Activated CD4-positive, alpha-beta T cell treated with anti-CD3 and anti-CD28 coated beads, Interleukin-2, amount 10 ng/mL, durations not matched to agents 24 days and 14 days (primary cell): ENCODE measurements at regions not wholly inside any gene's neighbourhood (a gene's known extent, or its start where the extent isn't known, plus 50 kb on each side); places are given as distances from the start of the nearest gene placed in this dataset.

Source experiments
- DNase-seq: peaks from one replicate; pipeline ENCODE4 v3.0.0; 2022
- H3K27ac Mint-ChIP-seq: one replicate; pipeline ENCODE4 v1.8.0; 2022; ENCODE audit warnings: mild to moderate bottlenecking, mixed read lengths
- H3K27me3 Mint-ChIP-seq: one replicate; pipeline ENCODE4 v1.8.0; 2022; ENCODE audit warnings: mixed read lengths
- H3K36me3 Mint-ChIP-seq: one replicate; pipeline ENCODE4 v1.8.0; 2022; ENCODE audit warnings: low read depth, mild to moderate bottlenecking, mixed read lengths
- H3K4me1 Mint-ChIP-seq: one replicate; pipeline ENCODE4 v1.8.0; 2021; ENCODE audit warnings: mixed read lengths
- H3K4me3 Mint-ChIP-seq: one replicate; pipeline ENCODE4 v1.8.0; 2022; ENCODE audit warnings: mild to moderate bottlenecking, moderate library complexity, mixed read lengths
- H3K9me3 Mint-ChIP-seq: one replicate; pipeline ENCODE4 v1.8.0; 2021; ENCODE audit warnings: mixed read lengths
- intact Hi-C: fragments of 100-400 bp; cut with micrococcal nuclease; formaldehyde crosslinking; loops from one replicate; pipeline ENCODE4 v1.15.1; 2023

- Mint-ChIP-seq H3K27ac (no peak overlapping the region), H3K4me3 (no peak overlapping the region), H3K27me3 (no peaks in the 10 kb centered on the region), H3K4me1 (peaks cover 4% of the 10 kb centered on the region), H3K36me3 (no peaks in the 10 kb centered on the region), H3K9me3 (peaks cover 5% of the 10 kb centered on the region)
- no peak for DNase-seq
- intact Hi-C loops: no loop called here
Observed at GRCh38 chrY:12610861-12611260, 90.2 kb upstream of the USP9Y start.

GRCh38 chrY:12615733-12616446 lies 85.1 kb upstream of the USP9Y start:
- peaks cover 5% of the 10 kb centered on the region for H3K9me3 Mint-ChIP-seq
- no peak for DNase-seq
- no peak overlapping the region for H3K27ac Mint-ChIP-seq
- intact Hi-C loops: no loop called here
- no peaks in the 10 kb centered on the region for H3K27me3 Mint-ChIP-seq
- no peak overlapping the region for H3K4me3 Mint-ChIP-seq
- peaks cover 4% of the 10 kb centered on the region for H3K4me1 Mint-ChIP-seq
- H3K36me3 Mint-ChIP-seq: no peaks in the 10 kb centered on the region

- Mint-ChIP-seq H3K9me3 (no peaks in the 10 kb centered on the region), H3K4me3 (no peak overlapping the region)
- DNase-seq: peak; percentile 63
Observed at GRCh38 chrY:12621454-12622081, 79.5 kb upstream of the USP9Y start.

GRCh38 chrY:12623204-12623603 lies 77.8 kb upstream of the USP9Y start:
- H3K4me1 Mint-ChIP-seq: peaks cover 6% of the 10 kb centered on the region
- no peak for DNase-seq
- H3K9me3 Mint-ChIP-seq: no peaks in the 10 kb centered on the region
- no peak overlapping the region for H3K4me3 Mint-ChIP-seq
- intact Hi-C loops: loop anchor here (5.0 kb wide), 1 partner anchor 146 kb away; no protein-coding TSS in a partner anchor
- no peak overlapping the region for H3K27ac Mint-ChIP-seq
- H3K27me3 Mint-ChIP-seq: peaks cover 2% of the 10 kb centered on the region
- H3K36me3 Mint-ChIP-seq: no peaks in the 10 kb centered on the region

More at GRCh38 chrY:12621454-12622081, 79.5 kb upstream of the USP9Y start:
- Mint-ChIP-seq H3K27me3 (peaks cover 2% of the 10 kb centered on the region), H3K27ac (no peak overlapping the region), H3K36me3 (no peaks in the 10 kb centered on the region), H3K4me1 (no peaks in the 10 kb centered on the region)
- intact Hi-C loops: loop anchor here (5.0 kb wide), 1 partner anchor 144 kb away; no protein-coding TSS in a partner anchor

- H3K4me1 Mint-ChIP-seq: no peaks in the 10 kb centered on the region
- no peak overlapping the region for H3K4me3 Mint-ChIP-seq
- peaks cover 2% of the 10 kb centered on the region for H3K27me3 Mint-ChIP-seq
- intact Hi-C loops: no loop called here
- H3K9me3 Mint-ChIP-seq: no peaks in the 10 kb centered on the region
- no peak for DNase-seq
- H3K27ac Mint-ChIP-seq: no peak overlapping the region
- H3K36me3 Mint-ChIP-seq: no peaks in the 10 kb centered on the region
Observed at GRCh38 chrY:12642986-12643385, 58.0 kb upstream of the USP9Y start.

GRCh38 chrY:12643693-12644348 lies 57.2 kb upstream of the USP9Y start:
- Mint-ChIP-seq H3K9me3 (no peaks in the 10 kb centered on the region), H3K27ac (no peak overlapping the region), H3K4me3 (no peak overlapping the region), H3K27me3 (no peaks in the 10 kb centered on the region), H3K36me3 (no peaks in the 10 kb centered on the region), H3K4me1 (no peaks in the 10 kb centered on the region)
- intact Hi-C loops: no loop called here
- no peak for DNase-seq

- Mint-ChIP-seq H3K4me3 (no peak overlapping the region), H3K4me1 (no peaks in the 10 kb centered on the region), H3K27me3 (no peaks in the 10 kb centered on the region), H3K27ac (no peak overlapping the region), H3K36me3 (no peaks in the 10 kb centered on the region), H3K9me3 (no peaks in the 10 kb centered on the region)
- intact Hi-C loops: no loop called here
- DNase-seq: no peak
Observed at GRCh38 chrY:12651095-12651494, 49.9 kb upstream of the USP9Y start.
